ENCODE measurements at regions not wholly inside any gene's neighbourhood (a gene's known extent, or its start where the extent isn't known, plus 50 kb on each side); places are given as distances from the start of the nearest gene placed in this dataset.
"Not testable (repeated sequence)": the region's sequence is repeated elsewhere in the genome, so short reads cannot be mapped to it uniquely, and the experiment has no call there.

GRCh38 chr6:71822625-71823024, 63.7 kb upstream of the RIMS1 start:
- Mint-ChIP-seq H3K36me3 (no peaks in the 10 kb centered on the region), H3K9me3 (peaks cover 0 to 18% (median 7%) of the 10 kb centered on the region in 7 donors), H3K4me1 (no peaks in the 10 kb centered on the region), H3K4me3 (no peak overlapping the region), H3K27me3 (no peaks in the 10 kb centered on the region), H3K27ac (no peak overlapping the region)
- H3K4me3 ChIP-seq (ENCODE audit: low read depth, low read length), result no peak overlapping the region
- H3K9me3 ChIP-seq (ENCODE audit: control insufficient read depth in 2 of 2, low read length in 2 of 2), result no peaks in the 10 kb centered on the region
- DNase-seq (no peak), ATAC-seq (ENCODE audit: low read depth in 2 of 2) (no peak)
- no peaks in the 10 kb centered on the region for H3K27me3 ChIP-seq (ENCODE audit: control insufficient read depth, insufficient read depth, low read length)
- no peaks in the 10 kb centered on the region for H3K4me1 ChIP-seq (ENCODE audit: control insufficient read depth, insufficient read depth, low read length, poor library complexity, severe bottlenecking)
- no peaks in the 10 kb centered on the region for H3K36me3 ChIP-seq (ENCODE audit: control insufficient read depth, insufficient read depth, low read length)
- no peak overlapping the region for H3K27ac ChIP-seq (ENCODE audit: insufficient read depth, low read length, poor library complexity, severe bottlenecking)

GRCh38 chr6:71832110-71832764, 54.1 kb upstream of the RIMS1 start:
- DNase-seq; H3K4me3 Mint-ChIP-seq; ATAC-seq (ENCODE audit: low read depth in 2 of 2); H3K27me3 ChIP-seq (ENCODE audit: control insufficient read depth, insufficient read depth, low read length); H3K9me3 ChIP-seq (ENCODE audit: control insufficient read depth in 2 of 2, low read length in 2 of 2); H3K36me3 Mint-ChIP-seq; H3K4me1 Mint-ChIP-seq; H3K36me3 ChIP-seq (ENCODE audit: control insufficient read depth, insufficient read depth, low read length); H3K27ac Mint-ChIP-seq; H3K27ac ChIP-seq (ENCODE audit: insufficient read depth, low read length, poor library complexity, severe bottlenecking); H3K27me3 Mint-ChIP-seq; H3K4me3 ChIP-seq (ENCODE audit: low read depth, low read length); H3K4me1 ChIP-seq (ENCODE audit: control insufficient read depth, insufficient read depth, low read length, poor library complexity, severe bottlenecking): not testable (repeated sequence)
- H3K9me3 Mint-ChIP-seq, result peaks cover 0 to 16% (median 4%) of the 10 kb centered on the region in 7 donors
